Keratinocyte (primary cell): ENCODE measurements at regions not wholly inside any gene's neighbourhood (a gene's known extent, or its start where the extent isn't known, plus 50 kb on each side); places are given as distances from the start of the nearest gene placed in this dataset.

Experiments used
- DNase-seq: peaks from one replicate; pipeline ENCODE4 v3.0.0-alpha.2; 2011; ENCODE audit warnings: low read depth, missing footprints, low spot score
- FAIRE-seq: peaks from 2 replicates; lab custom pipeline; 2011; peaks lifted over from hg19 to GRCh38; lab: Jason Lieb, UNC
- H2AFZ ChIP-seq: 2 replicates; pipeline ENCODE4 v1.6.0; 2012; ENCODE audit warnings: low read length, control low read depth, inconsistent platforms; ENCODE audit not compliant: control insufficient read depth
- H3K27ac ChIP-seq: 2 replicates; pipeline ENCODE4 v1.5.1; 2011; ENCODE audit warnings: low read length; ENCODE audit not compliant: control insufficient read depth, insufficient read depth
- H3K27me3 ChIP-seq: 3 replicates; pipeline ENCODE4 v1.6.0; 2011; ENCODE audit warnings: low read length; ENCODE audit not compliant: control insufficient read depth, insufficient read depth; ENCODE audit errors: extremely low read depth
- H3K36me3 ChIP-seq, 2 experiments: 2 replicates in 1 of 2; 3 replicates in 1 of 2; pipeline ENCODE4 v1.5.1; 2011; ENCODE audit warnings: low read length in 2 of 2, mild to moderate bottlenecking in 1 of 2; ENCODE audit not compliant: control insufficient read depth in 2 of 2, insufficient read depth in 2 of 2; ENCODE audit errors: extremely low read depth in 1 of 2
- H3K4me1 ChIP-seq: 3 replicates; pipeline ENCODE4 v1.5.1; 2011; ENCODE audit warnings: low read length; ENCODE audit not compliant: control insufficient read depth, insufficient read depth; ENCODE audit errors: extremely low read depth
- H3K4me2 ChIP-seq: 3 replicates; pipeline ENCODE4 v1.6.0; 2011; ENCODE audit warnings: low read depth, low read length; ENCODE audit not compliant: control insufficient read depth, insufficient read depth; ENCODE audit errors: extremely low read depth
- H3K4me3 ChIP-seq, 3 experiments: fragments of 200-600 bp in 1 of 3; sonication (generic) in 1 of 3; 2 replicates in 2 of 3; 3 replicates in 1 of 3; pipeline ENCODE4 v1.5.1; 2011 to 2016; ENCODE audit warnings: low read length in 3 of 3, mild to moderate bottlenecking in 3 of 3, control low read depth in 2 of 3, inconsistent platforms in 1 of 3, low read depth in 1 of 3, mixed read lengths in 1 of 3, mixed run types in 1 of 3, moderate library complexity in 1 of 3; ENCODE audit not compliant: control insufficient read depth in 2 of 3, insufficient read depth in 2 of 3; ENCODE audit errors: extremely low read depth in 1 of 3
- H3K79me2 ChIP-seq: 2 replicates; pipeline ENCODE4 v1.6.0; 2012; ENCODE audit warnings: low read length; ENCODE audit not compliant: control insufficient read depth, insufficient read depth
- H3K9ac ChIP-seq: 3 replicates; pipeline ENCODE4 v1.6.0; 2011; ENCODE audit warnings: low read length; ENCODE audit not compliant: control insufficient read depth, insufficient read depth; ENCODE audit errors: extremely low read depth
- H3K9me1 ChIP-seq: 3 replicates; pipeline ENCODE4 v1.6.0; 2011; ENCODE audit warnings: low read length; ENCODE audit not compliant: control insufficient read depth, insufficient read depth; ENCODE audit errors: extremely low read depth
- H3K9me3 ChIP-seq: 2 replicates; pipeline ENCODE4 v1.5.1; 2012; ENCODE audit warnings: low read depth, low read length; ENCODE audit not compliant: control insufficient read depth
- H4K20me1 ChIP-seq: 3 replicates; pipeline ENCODE4 v1.6.0; 2011; ENCODE audit warnings: low read length; ENCODE audit not compliant: control insufficient read depth, insufficient read depth; ENCODE audit errors: extremely low read depth
- CTCF ChIP-seq, 3 experiments: IDR thresholded peaks in 1 of 3; conservative IDR thresholded peaks in 1 of 3; optimal IDR thresholded peaks in 1 of 3; 2 replicates in 2 of 3; 3 replicates in 1 of 3; pipeline versions ENCODE3 to v1.5.1; 2011; ENCODE audit warnings: low read length in 3 of 3, mild to moderate bottlenecking in 3 of 3, moderate library complexity in 2 of 3, control low read depth in 1 of 3, inconsistent platforms in 1 of 3; ENCODE audit not compliant: insufficient read depth in 2 of 3; ENCODE audit errors: extremely low read depth in 1 of 3
- EZH2 ChIP-seq: IDR thresholded peaks from one replicate; pipeline ENCODE4 v1.6.1; 2012; ENCODE audit warnings: inconsistent platforms, mild to moderate bottlenecking, low read length, moderate library complexity
- dilution Hi-C: fragments of 300-500 bp; cut with MboI; formaldehyde crosslinking; loops from one replicate; pipeline ENCODE4 v1.7.0; 2020; ENCODE audit warnings: low sequenced_read_pairs; ENCODE audit not compliant: extremely low pct_ligation_motif_present

GRCh38 chr20:11832851-11833250 lies 84.8 kb upstream of the BTBD3 start:
- H3K4me2 ChIP-seq, result no peak overlapping the region
- no peaks in the 10 kb centered on the region for H3K79me2 ChIP-seq
- H2AFZ ChIP-seq, result no peak overlapping the region
- DNase-seq, result no peak
- H3K9me1 ChIP-seq, result no peaks in the 10 kb centered on the region
- dilution Hi-C loops, result no loop called here
- no peaks in the 10 kb centered on the region for H3K9me3 ChIP-seq
- TF ChIP-seq EZH2, result no peak
- TF ChIP-seq CTCF (optimal IDR thresholded peaks at IDR 0.05 in 1 of 3, IDR thresholded peaks at IDR 0.05 in 1 of 3, conservative IDR thresholded peaks at IDR 0.05 in 1 of 3; ENCODE audit: extremely low read depth in 1 of 3, insufficient read depth in 2 of 3, low read length in 3 of 3), result no peak
- no peak for FAIRE-seq
- H3K4me1 ChIP-seq, result no peaks in the 10 kb centered on the region
- H4K20me1 ChIP-seq, result no peaks in the 10 kb centered on the region
- no peak overlapping the region for H3K27ac ChIP-seq
- no peaks in the 10 kb centered on the region for H3K36me3 ChIP-seq
- no peak overlapping the region for H3K9ac ChIP-seq
- no peak overlapping the region for H3K4me3 ChIP-seq
- no peaks in the 10 kb centered on the region for H3K27me3 ChIP-seq

GRCh38 chr20:11833825-11834224 lies 83.9 kb upstream of the BTBD3 start:
- Histone ChIP-seq H3K79me2 (no peaks in the 10 kb centered on the region), H3K36me3 (no peaks in the 10 kb centered on the region), H3K4me1 (no peaks in the 10 kb centered on the region), H2AFZ (no peak overlapping the region), H3K9me3 (no peaks in the 10 kb centered on the region), H3K9ac (no peak overlapping the region), H3K27me3 (no peaks in the 10 kb centered on the region), H4K20me1 (no peaks in the 10 kb centered on the region), H3K9me1 (no peaks in the 10 kb centered on the region), H3K4me3 (no peak overlapping the region), H3K4me2 (no peak overlapping the region), H3K27ac (no peak overlapping the region)
- dilution Hi-C loops, result no loop called here
- DNase-seq, result no peak
- FAIRE-seq, result no peak
- TF ChIP-seq EZH2, result no peak
- TF ChIP-seq CTCF (optimal IDR thresholded peaks at IDR 0.05 in 1 of 3, IDR thresholded peaks at IDR 0.05 in 1 of 3, conservative IDR thresholded peaks at IDR 0.05 in 1 of 3; ENCODE audit: extremely low read depth in 1 of 3, insufficient read depth in 2 of 3, low read length in 3 of 3), result no peak
